ENCODE measurements at regions not wholly inside any gene's neighbourhood (a gene's known extent, or its start where the extent isn't known, plus 50 kb on each side); places are given as distances from the start of the nearest gene placed in this dataset.
A peak's percentile ranks its signal among the peaks of the same experiment; 100 is the strongest.

- H3K27me3 ChIP-seq (ENCODE audit: control insufficient read depth, insufficient read depth, low read length): no peaks in the 10 kb centered on the region
- H2AFZ ChIP-seq (ENCODE audit: low read length): no peak overlapping the region
- H3K4me3 ChIP-seq (replicated peaks in 1 of 4; ENCODE audit: control extremely low read depth in 1 of 4, insufficient read depth in 1 of 4, low read depth in 3 of 4, low read length in 4 of 4): no peak overlapping the region
- no peaks in the 10 kb centered on the region for H3K36me3 ChIP-seq (ENCODE audit: control insufficient read depth, insufficient read depth, low read length)
- H3K27ac ChIP-seq (ENCODE audit: insufficient read depth, low read length): no peak overlapping the region
- no peaks in the 10 kb centered on the region for H4K20me1 ChIP-seq (ENCODE audit: control insufficient read depth, extremely low read depth, insufficient read depth, low read length)
- TF ChIP-seq CTCF (conservative IDR thresholded peaks at IDR 0.05 in 1 of 2, IDR thresholded peaks at IDR 0.05 in 1 of 2; ENCODE audit: low read depth in 1 of 2, low read length in 2 of 2) (no peak), EZH2 (IDR thresholded peaks at IDR 0.05; ENCODE audit: low read length, missing control alignments) (no peak)
- no peaks in the 10 kb centered on the region for H3K79me2 ChIP-seq (ENCODE audit: control insufficient read depth, insufficient read depth, low read length)
- no peaks in the 10 kb centered on the region for H3K9me3 ChIP-seq (ENCODE audit: control insufficient read depth, insufficient read depth, low read depth, low read length)
- no peak for DNase-seq (ENCODE audit: low read depth in 2 of 2)
- no peaks in the 10 kb centered on the region for H3K4me1 ChIP-seq (ENCODE audit: control insufficient read depth, extremely low read depth, insufficient read depth, low read length)
- no peak overlapping the region for H3K4me2 ChIP-seq (ENCODE audit: extremely low read depth, insufficient read depth, low read length)
- H3K9ac ChIP-seq (ENCODE audit: insufficient read depth, low read length): no peak overlapping the region
Measured at GRCh38 chr1:55376897-55377296, 161.7 kb upstream of the USP24 start.

- Histone ChIP-seq H3K4me1 (ENCODE audit: control insufficient read depth, extremely low read depth, insufficient read depth, low read length) (no peaks in the 10 kb centered on the region), H3K4me3 (replicated peaks in 1 of 4; ENCODE audit: control extremely low read depth in 1 of 4, insufficient read depth in 1 of 4, low read depth in 3 of 4, low read length in 4 of 4) (no peak overlapping the region), H3K27ac (ENCODE audit: insufficient read depth, low read length) (no peak overlapping the region), H3K79me2 (ENCODE audit: control insufficient read depth, insufficient read depth, low read length) (no peaks in the 10 kb centered on the region), H3K27me3 (ENCODE audit: control insufficient read depth, insufficient read depth, low read length) (no peaks in the 10 kb centered on the region), H4K20me1 (ENCODE audit: control insufficient read depth, extremely low read depth, insufficient read depth, low read length) (no peaks in the 10 kb centered on the region), H3K4me2 (ENCODE audit: extremely low read depth, insufficient read depth, low read length) (no peak overlapping the region), H2AFZ (ENCODE audit: low read length) (no peak overlapping the region), H3K9me3 (ENCODE audit: control insufficient read depth, insufficient read depth, low read depth, low read length) (no peaks in the 10 kb centered on the region), H3K36me3 (ENCODE audit: control insufficient read depth, insufficient read depth, low read length) (no peaks in the 10 kb centered on the region), H3K9ac (ENCODE audit: insufficient read depth, low read length) (no peak overlapping the region)
- TF ChIP-seq CTCF (conservative IDR thresholded peaks at IDR 0.05 in 1 of 2, IDR thresholded peaks at IDR 0.05 in 1 of 2; ENCODE audit: low read depth in 1 of 2, low read length in 2 of 2): peak; percentile 78 to 89
- no peak for TF ChIP-seq EZH2 (IDR thresholded peaks at IDR 0.05; ENCODE audit: low read length, missing control alignments)
- peak; percentile 25 to 74 for DNase-seq (ENCODE audit: low read depth in 2 of 2)
Measured at GRCh38 chr1:55375617-55376258, 160.6 kb upstream of the USP24 start.

- DNase-seq (ENCODE audit: low read depth in 2 of 2): no peak
- Histone ChIP-seq H2AFZ (ENCODE audit: low read length) (no peak overlapping the region), H3K36me3 (ENCODE audit: control insufficient read depth, insufficient read depth, low read length) (no peaks in the 10 kb centered on the region)
Measured at GRCh38 chr1:55374801-55375616, 159.8 kb upstream of the USP24 start.

More at GRCh38 chr1:55374801-55375616, 159.8 kb upstream of the USP24 start:
- TF ChIP-seq EZH2 (IDR thresholded peaks at IDR 0.05; ENCODE audit: low read length, missing control alignments): no peak
- no peak for TF ChIP-seq CTCF (conservative IDR thresholded peaks at IDR 0.05 in 1 of 2, IDR thresholded peaks at IDR 0.05 in 1 of 2; ENCODE audit: low read depth in 1 of 2, low read length in 2 of 2)
- Histone ChIP-seq H4K20me1 (ENCODE audit: control insufficient read depth, extremely low read depth, insufficient read depth, low read length) (no peaks in the 10 kb centered on the region), H3K4me3 (replicated peaks in 1 of 4; ENCODE audit: control extremely low read depth in 1 of 4, insufficient read depth in 1 of 4, low read depth in 3 of 4, low read length in 4 of 4) (no peak overlapping the region), H3K27me3 (ENCODE audit: control insufficient read depth, insufficient read depth, low read length) (no peaks in the 10 kb centered on the region), H3K79me2 (ENCODE audit: control insufficient read depth, insufficient read depth, low read length) (no peaks in the 10 kb centered on the region), H3K4me1 (ENCODE audit: control insufficient read depth, extremely low read depth, insufficient read depth, low read length) (no peaks in the 10 kb centered on the region), H3K9me3 (ENCODE audit: control insufficient read depth, insufficient read depth, low read depth, low read length) (no peaks in the 10 kb centered on the region), H3K9ac (ENCODE audit: insufficient read depth, low read length) (no peak overlapping the region), H3K4me2 (ENCODE audit: extremely low read depth, insufficient read depth, low read length) (no peak overlapping the region), H3K27ac (ENCODE audit: insufficient read depth, low read length) (no peak overlapping the region)
